SKM-1 (cell line): ENCODE measurements at regions not wholly inside any gene's neighbourhood (a gene's known extent, or its start where the extent isn't known, plus 50 kb on each side); places are given as distances from the start of the nearest gene placed in this dataset.

Source experiments
- DNase-seq: peaks from one replicate; lab custom pipeline; 2025; ENCODE audit not compliant: unreplicated experiment; lab: John Stamatoyannopoulos, UW

- DNase-seq, result peak; percentile 7
Observed at GRCh38 chr2:22282220-22282619, 1102.8 kb upstream of the KLHL29 start.

GRCh38 chr2:22282916-22283315 is 1102.1 kb upstream of the KLHL29 start:
- no peak for DNase-seq

- DNase-seq, result no peak
Observed at GRCh38 chr2:22283436-22283835, 1101.5 kb upstream of the KLHL29 start.

- DNase-seq, result peak; percentile 11
Observed at GRCh38 chr2:22290302-22290701, 1094.7 kb upstream of the KLHL29 start.

- DNase-seq, result no peak
Observed at GRCh38 chr2:22290909-22291473, 1094.0 kb upstream of the KLHL29 start.

- DNase-seq, result no peak
Observed at GRCh38 chr2:22301228-22301627, 1083.8 kb upstream of the KLHL29 start.

- peak; percentile 32 for DNase-seq
Observed at GRCh38 chr2:22326250-22326649, 1058.7 kb upstream of the KLHL29 start.

- DNase-seq, result no peak
Observed at GRCh38 chr2:22329211-22330154, 1055.5 kb upstream of the KLHL29 start.

- DNase-seq, result no peak
Observed at GRCh38 chr2:22336414-22336813, 1048.6 kb upstream of the KLHL29 start.

- no peak for DNase-seq
Observed at GRCh38 chr2:22340716-22341115, 1044.3 kb upstream of the KLHL29 start.

- no peak for DNase-seq
Observed at GRCh38 chr2:22347306-22347705, 1037.7 kb upstream of the KLHL29 start.

GRCh38 chr2:22350621-22351020 is 1034.4 kb upstream of the KLHL29 start:
- DNase-seq, result no peak

GRCh38 chr2:22355816-22356433 is 1029.1 kb upstream of the KLHL29 start:
- DNase-seq, result peak; percentile 10

GRCh38 chr2:22359071-22359672 is 1025.8 kb upstream of the KLHL29 start:
- DNase-seq, result no peak

GRCh38 chr2:22360735-22361374 is 1024.1 kb upstream of the KLHL29 start:
- no peak for DNase-seq

- DNase-seq, result no peak
Observed at GRCh38 chr2:22361571-22361970, 1023.4 kb upstream of the KLHL29 start.

- no peak for DNase-seq
Observed at GRCh38 chr2:22375096-22375495, 1009.9 kb upstream of the KLHL29 start.

GRCh38 chr2:22377268-22377667 is 1007.7 kb upstream of the KLHL29 start:
- no peak for DNase-seq

GRCh38 chr2:22382479-22383169 is 1002.4 kb upstream of the KLHL29 start:
- DNase-seq, result no peak

GRCh38 chr2:22397847-22398246 is 987.1 kb upstream of the KLHL29 start:
- DNase-seq, result no peak

- no peak for DNase-seq
Observed at GRCh38 chr2:22403748-22404147, 981.2 kb upstream of the KLHL29 start.
